ENCODE measurements at regions not wholly inside any gene's neighbourhood (a gene's known extent, or its start where the extent isn't known, plus 50 kb on each side); places are given as distances from the start of the nearest gene placed in this dataset.

GRCh38 chr15:87201986-87202385 lies 1054.6 kb downstream of the NTRK3 start:
- no peak for DNase-seq
- no peak for ATAC-seq (replicated peaks)
- Mint-ChIP-seq H3K4me1 (ENCODE audit: low read depth in 2 of 2) (no peaks in the 10 kb centered on the region), H3K36me3 (ENCODE audit: insufficient read depth) (no peaks in the 10 kb centered on the region), H3K27me3 (peaks cover 13 to 18% of the 10 kb centered on the region in 2 donors), H3K9me3 (no peaks in the 10 kb centered on the region), H3K4me3 (no peak overlapping the region), H3K27ac (no peak overlapping the region)

GRCh38 chr15:87200149-87200548 lies 1056.4 kb downstream of the NTRK3 start:
- Mint-ChIP-seq H3K4me1 (ENCODE audit: low read depth in 2 of 2) (no peaks in the 10 kb centered on the region), H3K27me3 (peaks cover 13 to 18% of the 10 kb centered on the region in 2 donors), H3K9me3 (no peaks in the 10 kb centered on the region), H3K4me3 (no peak overlapping the region), H3K36me3 (ENCODE audit: insufficient read depth) (no peaks in the 10 kb centered on the region), H3K27ac (no peak overlapping the region)
- DNase-seq (no peak), ATAC-seq (replicated peaks) (no peak)

GRCh38 chr15:87197981-87198380 lies 1058.6 kb downstream of the NTRK3 start:
- Mint-ChIP-seq H3K27me3 (peaks cover 6 to 9% of the 10 kb centered on the region in 2 donors), H3K4me1 (ENCODE audit: low read depth in 2 of 2) (no peaks in the 10 kb centered on the region), H3K36me3 (ENCODE audit: insufficient read depth) (no peaks in the 10 kb centered on the region), H3K9me3 (peaks cover 0 to 6% of the 10 kb centered on the region in 2 donors), H3K27ac (no peak overlapping the region), H3K4me3 (no peak overlapping the region)
- DNase-seq (no peak), ATAC-seq (replicated peaks) (no peak)

GRCh38 chr15:87196498-87196897 lies 1060.0 kb downstream of the NTRK3 start:
- Mint-ChIP-seq H3K4me1 (ENCODE audit: low read depth in 2 of 2) (no peaks in the 10 kb centered on the region), H3K27me3 (peaks cover 6 to 9% of the 10 kb centered on the region in 2 donors), H3K9me3 (peaks cover 0 to 6% of the 10 kb centered on the region in 2 donors), H3K36me3 (ENCODE audit: insufficient read depth) (no peaks in the 10 kb centered on the region), H3K27ac (no peak overlapping the region), H3K4me3 (no peak overlapping the region)
- no peak for DNase-seq
- no peak for ATAC-seq (replicated peaks)

GRCh38 chr15:87193481-87193880 lies 1063.1 kb downstream of the NTRK3 start:
- no peaks in the 10 kb centered on the region for H3K36me3 Mint-ChIP-seq (ENCODE audit: insufficient read depth)
- H3K9me3 Mint-ChIP-seq, result peaks cover 0 to 6% of the 10 kb centered on the region in 2 donors
- H3K27ac Mint-ChIP-seq, result no peak overlapping the region
- H3K4me3 Mint-ChIP-seq, result no peak overlapping the region
- ATAC-seq (replicated peaks) (no peak), DNase-seq (no peak)
- peaks cover 3 to 5% of the 10 kb centered on the region in 2 donors for H3K27me3 Mint-ChIP-seq
- no peaks in the 10 kb centered on the region for H3K4me1 Mint-ChIP-seq (ENCODE audit: low read depth in 2 of 2)

- ATAC-seq (replicated peaks) (no peak), DNase-seq (no peak)
- Mint-ChIP-seq H3K36me3 (ENCODE audit: insufficient read depth) (no peaks in the 10 kb centered on the region), H3K4me1 (ENCODE audit: low read depth in 2 of 2) (peaks cover 0 to 4% of the 10 kb centered on the region in 2 donors), H3K9me3 (peaks cover 1 to 7% of the 10 kb centered on the region in 2 donors), H3K27ac (no peak overlapping the region), H3K27me3 (peaks cover 0 to 9% of the 10 kb centered on the region in 2 donors), H3K4me3 (no peak overlapping the region)
Measured at GRCh38 chr15:87167706-87168105, 1088.0 kb downstream of the AGBL1 start.

- Mint-ChIP-seq H3K27ac (no peak overlapping the region), H3K36me3 (ENCODE audit: insufficient read depth) (no peaks in the 10 kb centered on the region), H3K4me1 (ENCODE audit: low read depth in 2 of 2) (peaks cover 0 to 4% of the 10 kb centered on the region in 2 donors), H3K4me3 (no peak overlapping the region), H3K27me3 (peaks cover 0 to 9% of the 10 kb centered on the region in 2 donors), H3K9me3 (peaks cover 1 to 7% of the 10 kb centered on the region in 2 donors)
- DNase-seq (no peak), ATAC-seq (replicated peaks) (no peak)
Measured at GRCh38 chr15:87167055-87167454, 1087.4 kb downstream of the AGBL1 start.

- no peak overlapping the region for H3K27ac Mint-ChIP-seq
- no peak overlapping the region for H3K4me3 Mint-ChIP-seq
- no peaks in the 10 kb centered on the region for H3K4me1 Mint-ChIP-seq (ENCODE audit: low read depth in 2 of 2)
- H3K27me3 Mint-ChIP-seq, result peaks cover 5 to 12% of the 10 kb centered on the region in 2 donors
- ATAC-seq (replicated peaks) (no peak), DNase-seq (no peak)
- no peaks in the 10 kb centered on the region for H3K9me3 Mint-ChIP-seq
- no peaks in the 10 kb centered on the region for H3K36me3 Mint-ChIP-seq (ENCODE audit: insufficient read depth)
Measured at GRCh38 chr15:87155771-87156170, 1076.1 kb downstream of the AGBL1 start.

GRCh38 chr15:87154761-87155160 lies 1075.1 kb downstream of the AGBL1 start:
- Mint-ChIP-seq H3K27me3 (peaks cover 5 to 8% of the 10 kb centered on the region in 2 donors), H3K4me1 (ENCODE audit: low read depth in 2 of 2) (no peaks in the 10 kb centered on the region), H3K36me3 (ENCODE audit: insufficient read depth) (no peaks in the 10 kb centered on the region), H3K27ac (no peak overlapping the region), H3K9me3 (no peaks in the 10 kb centered on the region), H3K4me3 (no peak overlapping the region)
- ATAC-seq (replicated peaks), result no peak
- no peak for DNase-seq

GRCh38 chr15:87151202-87151748 lies 1071.6 kb downstream of the AGBL1 start:
- no peaks in the 10 kb centered on the region for H3K4me1 Mint-ChIP-seq (ENCODE audit: low read depth in 2 of 2)
- no peak for DNase-seq
- H3K36me3 Mint-ChIP-seq (ENCODE audit: insufficient read depth), result no peaks in the 10 kb centered on the region
- peaks cover 0 to 15% of the 10 kb centered on the region in 2 donors for H3K27me3 Mint-ChIP-seq
- no peak overlapping the region for H3K27ac Mint-ChIP-seq
- H3K4me3 Mint-ChIP-seq, result no peak overlapping the region
- H3K9me3 Mint-ChIP-seq, result peaks cover 0 to 7% of the 10 kb centered on the region in 2 donors
- ATAC-seq (replicated peaks), result no peak

- Mint-ChIP-seq H3K36me3 (ENCODE audit: insufficient read depth) (no peaks in the 10 kb centered on the region), H3K27ac (no peak overlapping the region), H3K9me3 (peaks cover 0 to 7% of the 10 kb centered on the region in 2 donors), H3K27me3 (peaks cover 0 to 14% of the 10 kb centered on the region in 2 donors), H3K4me3 (no peak overlapping the region), H3K4me1 (ENCODE audit: low read depth in 2 of 2) (no peaks in the 10 kb centered on the region)
- DNase-seq (no peak), ATAC-seq (replicated peaks) (no peak)
Measured at GRCh38 chr15:87145696-87146095, 1066.0 kb downstream of the AGBL1 start.

GRCh38 chr15:87144775-87145174 lies 1065.1 kb downstream of the AGBL1 start:
- peaks cover 0 to 14% of the 10 kb centered on the region in 2 donors for H3K27me3 Mint-ChIP-seq
- ATAC-seq (replicated peaks), result no peak
- H3K36me3 Mint-ChIP-seq (ENCODE audit: insufficient read depth), result no peaks in the 10 kb centered on the region
- H3K4me3 Mint-ChIP-seq, result no peak overlapping the region
- H3K9me3 Mint-ChIP-seq, result peaks cover 0 to 7% of the 10 kb centered on the region in 2 donors
- no peak for DNase-seq
- H3K4me1 Mint-ChIP-seq (ENCODE audit: low read depth in 2 of 2), result no peaks in the 10 kb centered on the region
- H3K27ac Mint-ChIP-seq, result no peak overlapping the region

- Mint-ChIP-seq H3K27ac (no peak overlapping the region), H3K36me3 (ENCODE audit: insufficient read depth) (no peaks in the 10 kb centered on the region), H3K27me3 (peaks cover 2 to 14% of the 10 kb centered on the region in 2 donors), H3K4me3 (no peak overlapping the region), H3K4me1 (ENCODE audit: low read depth in 2 of 2) (no peaks in the 10 kb centered on the region), H3K9me3 (peaks cover 0 to 7% of the 10 kb centered on the region in 2 donors)
- ATAC-seq (replicated peaks) (no peak), DNase-seq (no peak)
Measured at GRCh38 chr15:87142096-87142495, 1062.4 kb downstream of the AGBL1 start.

- Mint-ChIP-seq H3K4me1 (ENCODE audit: low read depth in 2 of 2) (no peaks in the 10 kb centered on the region), H3K36me3 (ENCODE audit: insufficient read depth) (no peaks in the 10 kb centered on the region)
- ATAC-seq (replicated peaks), result no peak
Measured at GRCh38 chr15:87135109-87135508, 1055.4 kb downstream of the AGBL1 start.

More at GRCh38 chr15:87135109-87135508, 1055.4 kb downstream of the AGBL1 start:
- H3K27me3 Mint-ChIP-seq, result peaks cover 0 to 4% of the 10 kb centered on the region in 2 donors
- H3K9me3 Mint-ChIP-seq, result peaks cover 2 to 5% of the 10 kb centered on the region in 2 donors
- H3K4me3 Mint-ChIP-seq, result no peak overlapping the region
- no peak overlapping the region for H3K27ac Mint-ChIP-seq
- DNase-seq, result no peak

Measured in effector memory CD8-positive, alpha-beta T cell (primary cell).